A549 (cell line): ENCODE measurements at regions not wholly inside any gene's neighbourhood (a gene's known extent, or its start where the extent isn't known, plus 50 kb on each side); places are given as distances from the start of the nearest gene placed in this dataset.

Experiments used
- ATAC-seq, 2 experiments: fragments of 200-7000 bp in 1 of 2; fragments of >200 bp in 1 of 2; cut with Nextera tagmentation in 1 of 2; cut with Tn5 transposase in 1 of 2; 3 replicates each; pipeline versions ENCODE4 v1.8.0 to v1.9.1; 2018 to 2020; ENCODE audit warnings: mild to moderate bottlenecking in 1 of 2, moderate library complexity in 1 of 2
- CTCF ChIA-PET: fragments of 300-600 bp; sonication (Branson Sonifier 250); formaldehyde crosslinking; extraction: SDS; loops from one replicate; lab custom pipeline; 2021; ENCODE audit warnings: antibody characterized with exemption, inconsistent platforms; lab: Yijun Ruan, JAX
- POLR2A ChIA-PET: fragments of 350-600 bp; formaldehyde crosslinking; extraction: SDS; loops from one replicate; lab custom pipeline; 2021; ENCODE audit warnings: antibody characterized with exemption, inconsistent platforms; lab: Yijun Ruan, JAX
- DNase-seq, 2 experiments: peaks; one replicate each; pipeline versions ENCODE4 v3.0.0 to v3.0.0-alpha.2; 2011 to 2016; ENCODE audit warnings: low read depth in 1 of 2, low spot score in 1 of 2
- FAIRE-seq: peaks from 2 replicates; lab custom pipeline; 2011; peaks lifted over from hg19 to GRCh38; lab: Jason Lieb, UNC
- H3K27ac ChIP-seq, 2 experiments: fragments of >200 bp; sonication (Bioruptor Twin); formaldehyde crosslinking; 3 replicates each; pipeline ENCODE4 v1.5.1; 2016 to 2017
- H3K4me1 ChIP-seq: fragments of >200 bp; sonication (Bioruptor Twin); formaldehyde crosslinking; 3 replicates; pipeline ENCODE4 v1.6.1; 2016
- H3K4me2 ChIP-seq: fragments of >200 bp; sonication (Bioruptor Twin); formaldehyde crosslinking; 3 replicates; pipeline ENCODE4 v1.6.1; 2016
- H3K4me3 ChIP-seq: fragments of >200 bp; sonication (Bioruptor Twin); formaldehyde crosslinking; 3 replicates; pipeline ENCODE4 v1.5.1; 2016
- H3K9me3 ChIP-seq: fragments of >200 bp; sonication (Bioruptor Twin); formaldehyde crosslinking; 3 replicates; pipeline ENCODE4 v1.6.1; 2016
- ATOH8 ChIP-seq: fragments of 250-450 bp; sonication (Bioruptor Pico); IDR thresholded peaks from 2 replicates; pipeline ENCODE4 v1.5.0; 2020; ENCODE audit warnings: low read depth, mild to moderate bottlenecking, moderate library complexity
- BCL3 ChIP-seq: fragments of >200 bp; sonication (Bioruptor Twin); formaldehyde crosslinking; IDR thresholded peaks from 3 replicates; pipeline ENCODE4 v1.6.1; 2016
- BHLHE40 ChIP-seq: IDR thresholded peaks from 2 replicates; pipeline ENCODE4 v1.6.1; 2012; ENCODE audit warnings: low read depth, low read length, inconsistent platforms
- CBX2 ChIP-seq: fragments of 200-600 bp; sonication (generic); IDR thresholded peaks from 2 replicates; pipeline ENCODE4 v1.6.1; 2016; ENCODE audit warnings: low read depth, mild to moderate bottlenecking, borderline replicate concordance
- CBX8 ChIP-seq: fragments of 200-600 bp; sonication (generic); IDR thresholded peaks from 2 replicates; pipeline ENCODE4 v1.6.1; 2016
- CEBPB ChIP-seq, 2 experiments: fragments of >200 bp in 1 of 2; sonication (Bioruptor Twin) in 1 of 2; formaldehyde crosslinking in 1 of 2; IDR thresholded peaks; 2 replicates each; pipeline ENCODE4 v1.6.1; 2012 to 2016
- CHD2 ChIP-seq: fragments of 150-350 bp; IDR thresholded peaks from 2 replicates; pipeline ENCODE4 v1.6.1; 2014; ENCODE audit warnings: low read length; ENCODE audit not compliant: partially characterized antibody
- CHD4 ChIP-seq: fragments of 200-600 bp; sonication (generic); IDR thresholded peaks from 2 replicates; pipeline ENCODE4 v1.6.1; 2016; ENCODE audit warnings: antibody characterized with exemption, mild to moderate bottlenecking, borderline replicate concordance
- E2F6 ChIP-seq: IDR thresholded peaks from 2 replicates; pipeline ENCODE4 v1.6.1; 2012; ENCODE audit warnings: low read depth, borderline replicate concordance
- EHF ChIP-seq: fragments of 250-450 bp; sonication (Bioruptor Pico); IDR thresholded peaks from 2 replicates; pipeline ENCODE4 v1.5.0; 2020; ENCODE audit warnings: mild to moderate bottlenecking
- EHMT2 ChIP-seq: fragments of 200-600 bp; sonication (generic); IDR thresholded peaks from 2 replicates; pipeline ENCODE4 v1.6.1; 2016; ENCODE audit warnings: antibody characterized with exemption, low read depth, mild to moderate bottlenecking, moderate library complexity
- EP300 ChIP-seq, 2 experiments: fragments of >200 bp; sonication (Bioruptor Twin); formaldehyde crosslinking; IDR thresholded peaks; 2 replicates in 1 of 2; 3 replicates in 1 of 2; pipeline ENCODE4 v1.6.1; 2016 to 2017
- FOSL2 ChIP-seq, 2 experiments: fragments of 450-650 bp in 1 of 2; fragments of >200 bp in 1 of 2; sonication (Bioruptor Twin) in 1 of 2; formaldehyde crosslinking; IDR thresholded peaks; 2 replicates each; pipeline versions ENCODE4 v1.5.0 to v1.6.1; 2016 to 2020; ENCODE audit warnings: mild to moderate bottlenecking in 1 of 2, moderate library complexity in 1 of 2
- GATA3 ChIP-seq: IDR thresholded peaks from 2 replicates; pipeline ENCODE4 v1.6.1; 2012; ENCODE audit warnings: borderline replicate concordance
- HEYL ChIP-seq: fragments of 250-450 bp; sonication (Bioruptor Pico); IDR thresholded peaks from 2 replicates; pipeline ENCODE4 v1.8.0; 2021; ENCODE audit warnings: mild to moderate bottlenecking, moderate library complexity
- HMGXB4 ChIP-seq: fragments of 250-450 bp; sonication (Bioruptor Pico); IDR thresholded peaks from 2 replicates; pipeline ENCODE4 v1.5.0; 2021; ENCODE audit warnings: mild to moderate bottlenecking, moderate library complexity, borderline replicate concordance
- HOXA7 ChIP-seq: fragments of 250-450 bp; sonication (Bioruptor Pico); IDR thresholded peaks from 2 replicates; pipeline ENCODE4 v1.5.0; 2020; ENCODE audit warnings: mild to moderate bottlenecking, moderate library complexity
- HOXB13 ChIP-seq: fragments of 250-450 bp; sonication (Bioruptor Pico); IDR thresholded peaks from 2 replicates; pipeline ENCODE4 v1.5.0; 2020; ENCODE audit warnings: low read depth, mild to moderate bottlenecking, moderate library complexity
- HOXB5 ChIP-seq: fragments of 250-450 bp; sonication (Bioruptor Pico); IDR thresholded peaks from 2 replicates; pipeline ENCODE4 v1.5.0; 2020; ENCODE audit warnings: mild to moderate bottlenecking, moderate library complexity
- KDM1A ChIP-seq: fragments of 200-600 bp; sonication (generic); IDR thresholded peaks from 2 replicates; pipeline ENCODE4 v1.6.1; 2016; ENCODE audit warnings: low read depth, mild to moderate bottlenecking
- MAFK ChIP-seq: fragments of 450-650 bp; IDR thresholded peaks from 2 replicates; pipeline ENCODE4 v1.6.1; 2014; ENCODE audit not compliant: partially characterized antibody
- NFE2L2 ChIP-seq: fragments of 150-350 bp; conservative IDR thresholded peaks from 2 replicates; pipeline ENCODE4 v1.6.1; 2014; ENCODE audit warnings: low read length
- PHF8 ChIP-seq: fragments of 200-600 bp; sonication (generic); IDR thresholded peaks from 2 replicates; pipeline ENCODE4 v1.6.1; 2016; ENCODE audit warnings: low read depth, mild to moderate bottlenecking, antibody characterized with exemption, moderate library complexity, borderline replicate concordance
- RARB ChIP-seq: fragments of 250-450 bp; sonication (Bioruptor Pico); IDR thresholded peaks from 2 replicates; pipeline ENCODE4 v1.8.0; 2021; ENCODE audit warnings: mild to moderate bottlenecking, moderate library complexity
- RCOR1 ChIP-seq: fragments of 150-350 bp; IDR thresholded peaks from 2 replicates; pipeline ENCODE4 v1.6.1; 2014; ENCODE audit warnings: antibody characterized with exemption, low read length, low read depth
- RFX5 ChIP-seq: fragments of 450-650 bp; IDR thresholded peaks from 2 replicates; pipeline ENCODE4 v1.7.1; 2014; ENCODE audit warnings: antibody characterized with exemption, mild to moderate bottlenecking, moderate library complexity
- TFCP2L1 ChIP-seq: fragments of 250-450 bp; sonication (Bioruptor Pico); IDR thresholded peaks from 2 replicates; pipeline ENCODE4 v1.5.0; 2021; ENCODE audit warnings: mild to moderate bottlenecking
- WGBS: methylation state at CpG from one replicate; pipeline ENCODE4 v1.1.6; 2017; ENCODE audit errors: missing lambda C conversion rate; 5-methylcytosine and 5-hydroxymethylcytosine counted together
- TF ChIP-seq, protein P1 (sequence below): IDR thresholded peaks from 2 replicates; pipeline ENCODE4 v1.6.1; 2012
- TF ChIP-seq, protein P2 (sequence below): fragments of >200 bp; sonication (Bioruptor Twin); formaldehyde crosslinking; IDR thresholded peaks from 3 replicates; pipeline ENCODE4 v1.5.1; 2016
- TF ChIP-seq, protein P3 (sequence below): IDR thresholded peaks from 2 replicates; pipeline ENCODE4 v1.6.1; 2012

DNA sequence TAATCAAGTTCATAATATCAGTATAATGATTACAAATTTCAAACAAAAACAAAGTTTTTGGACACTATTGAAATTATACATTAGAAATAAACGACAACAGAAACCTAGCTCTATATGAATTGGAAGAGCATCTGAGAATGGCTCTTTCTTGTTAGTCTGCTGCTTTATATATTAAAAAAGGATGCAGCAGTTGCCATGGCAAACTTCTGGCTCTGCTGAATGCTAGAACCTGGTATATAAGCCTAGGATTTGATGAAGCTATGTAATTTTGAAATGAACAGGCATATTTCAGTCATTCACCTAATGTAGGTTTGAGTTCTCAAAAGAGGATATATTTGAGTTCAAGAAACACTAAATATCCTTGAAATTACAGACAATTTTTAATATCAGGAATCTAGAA lies 252.7 kb upstream of the KCNMB2 start:
- TF ChIP-seq RCOR1 = no peak
- TF ChIP-seq, protein P1, sequence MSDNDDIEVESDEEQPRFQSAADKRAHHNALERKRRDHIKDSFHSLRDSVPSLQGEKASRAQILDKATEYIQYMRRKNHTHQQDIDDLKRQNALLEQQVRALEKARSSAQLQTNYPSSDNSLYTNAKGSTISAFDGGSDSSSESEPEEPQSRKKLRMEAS = no peak
- TF ChIP-seq HOXA7 = no peak
- TF ChIP-seq ATOH8 (CRISPR knock-in tag) = no peak
- no peak for TF ChIP-seq BHLHE40
- TF ChIP-seq KDM1A = no peak
- TF ChIP-seq CEBPB (IDR thresholded peaks at IDR 0.05) = no peak
- TF ChIP-seq, protein P2, sequence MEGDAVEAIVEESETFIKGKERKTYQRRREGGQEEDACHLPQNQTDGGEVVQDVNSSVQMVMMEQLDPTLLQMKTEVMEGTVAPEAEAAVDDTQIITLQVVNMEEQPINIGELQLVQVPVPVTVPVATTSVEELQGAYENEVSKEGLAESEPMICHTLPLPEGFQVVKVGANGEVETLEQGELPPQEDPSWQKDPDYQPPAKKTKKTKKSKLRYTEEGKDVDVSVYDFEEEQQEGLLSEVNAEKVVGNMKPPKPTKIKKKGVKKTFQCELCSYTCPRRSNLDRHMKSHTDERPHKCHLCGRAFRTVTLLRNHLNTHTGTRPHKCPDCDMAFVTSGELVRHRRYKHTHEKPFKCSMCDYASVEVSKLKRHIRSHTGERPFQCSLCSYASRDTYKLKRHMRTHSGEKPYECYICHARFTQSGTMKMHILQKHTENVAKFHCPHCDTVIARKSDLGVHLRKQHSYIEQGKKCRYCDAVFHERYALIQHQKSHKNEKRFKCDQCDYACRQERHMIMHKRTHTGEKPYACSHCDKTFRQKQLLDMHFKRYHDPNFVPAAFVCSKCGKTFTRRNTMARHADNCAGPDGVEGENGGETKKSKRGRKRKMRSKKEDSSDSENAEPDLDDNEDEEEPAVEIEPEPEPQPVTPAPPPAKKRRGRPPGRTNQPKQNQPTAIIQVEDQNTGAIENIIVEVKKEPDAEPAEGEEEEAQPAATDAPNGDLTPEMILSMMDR = no peak
- no peak for TF ChIP-seq CBX2
- TF ChIP-seq, protein P3, sequence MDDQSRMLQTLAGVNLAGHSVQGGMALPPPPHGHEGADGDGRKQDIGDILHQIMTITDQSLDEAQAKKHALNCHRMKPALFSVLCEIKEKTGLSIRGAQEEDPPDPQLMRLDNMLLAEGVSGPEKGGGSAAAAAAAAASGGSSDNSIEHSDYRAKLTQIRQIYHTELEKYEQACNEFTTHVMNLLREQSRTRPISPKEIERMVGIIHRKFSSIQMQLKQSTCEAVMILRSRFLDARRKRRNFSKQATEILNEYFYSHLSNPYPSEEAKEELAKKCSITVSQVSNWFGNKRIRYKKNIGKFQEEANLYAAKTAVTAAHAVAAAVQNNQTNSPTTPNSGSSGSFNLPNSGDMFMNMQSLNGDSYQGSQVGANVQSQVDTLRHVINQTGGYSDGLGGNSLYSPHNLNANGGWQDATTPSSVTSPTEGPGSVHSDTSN = no peak
- no peak for TF ChIP-seq HMGXB4 (CRISPR knock-in tag)
- no peak for TF ChIP-seq TFCP2L1 (CRISPR knock-in tag)
- TF ChIP-seq BCL3 = no peak
- no peak for TF ChIP-seq HOXB5
- TF ChIP-seq FOSL2 (IDR thresholded peaks at IDR 0.05) = no peak
- no peak for TF ChIP-seq FOSL2 (CRISPR knock-in tag; IDR thresholded peaks at IDR 0.05)
- TF ChIP-seq HEYL (CRISPR knock-in tag) = no peak
- TF ChIP-seq RARB (CRISPR knock-in tag) = no peak
- no peak for TF ChIP-seq CHD4
- TF ChIP-seq, all 56 proteins: peak for 0
- CTCF ChIA-PET = no interaction called here
- H3K9me3 ChIP-seq = peaks cover 8% of the 10 kb centered on the region; the same call in 2 of the 3 replicates
- ATAC-seq (no peak), FAIRE-seq (no peak), DNase-seq (no peak)
- WGBS = 32% methylated on average over 1 of the region's 1 CpG
- no peak overlapping the region for H3K4me2 ChIP-seq
- no peak overlapping the region for H3K27ac ChIP-seq
- POLR2A ChIA-PET = no interaction called here
- no peaks in the 10 kb centered on the region for H3K4me1 ChIP-seq
- no peak overlapping the region for H3K4me3 ChIP-seq

DNA sequence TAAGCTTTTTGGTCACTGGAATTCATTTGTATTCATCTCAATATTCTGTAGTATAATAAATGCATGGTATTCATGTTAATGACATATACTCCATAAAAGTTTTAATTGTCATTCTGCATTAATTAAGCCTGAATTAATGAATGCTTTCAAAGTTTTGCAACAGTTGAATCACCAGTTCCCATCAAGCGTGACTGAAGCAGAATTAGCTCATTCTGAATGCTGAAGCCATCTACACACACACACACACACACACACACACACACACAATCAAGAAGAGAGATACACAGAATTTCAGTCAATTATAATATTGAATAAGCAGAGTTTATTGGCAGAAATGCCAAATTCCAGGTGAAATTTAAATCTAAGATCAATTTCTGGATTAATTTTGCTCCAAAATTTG lies 252.1 kb upstream of the KCNMB2 start:
- WGBS = 22% methylated on average over 1 of the region's 1 CpG
- H3K4me3 ChIP-seq = no peak overlapping the region
- ATAC-seq (no peak), DNase-seq (no peak)
- H3K27ac ChIP-seq = no peak overlapping the region
- no peak overlapping the region for H3K4me2 ChIP-seq
- TF ChIP-seq CHD2 (no peak), HOXB13 (CRISPR knock-in tag) (no peak), MAFK (no peak), E2F6 (no peak), RARB (CRISPR knock-in tag) (no peak), GATA3 (no peak), PHF8 (no peak), NFE2L2 (no peak), EHMT2 (no peak), EP300 (IDR thresholded peaks at IDR 0.05) (no peak), CBX8 (no peak), EHF (CRISPR knock-in tag) (no peak), FOSL2 (IDR thresholded peaks at IDR 0.05) (no peak), FOSL2 (CRISPR knock-in tag; IDR thresholded peaks at IDR 0.05) (no peak), RFX5 (no peak)
- TF ChIP-seq, all 56 proteins: peak for 0
- H3K9me3 ChIP-seq = peaks cover 5% of the 10 kb centered on the region; the same call in 2 of the 3 replicates
- FAIRE-seq = no peak
- ChIA-PET POLR2A (no interaction called here), CTCF (no interaction called here)
- no peaks in the 10 kb centered on the region for H3K4me1 ChIP-seq
